ENCODE measurements at regions not wholly inside any gene's neighbourhood (a gene's known extent, or its start where the extent isn't known, plus 50 kb on each side); places are given as distances from the start of the nearest gene placed in this dataset.

GRCh38 chr14:71607056-71607455, 325.2 kb upstream of the RGS6 start:
- Histone ChIP-seq H3K4me3 (no peak overlapping the region), H3K36me3 (no peaks in the 10 kb centered on the region), H3K27me3 (replicated peaks; ENCODE audit: insufficient read depth) (no peaks in the 10 kb centered on the region), H3K4me1 (replicated peaks) (no peaks in the 10 kb centered on the region), H3K27ac (no peak overlapping the region), H3K9me3 (no peaks in the 10 kb centered on the region)
- WGBS: 64% methylated on average over 3 of the region's 3 CpGs
- DNase-seq (ENCODE audit: low spot score): no peak
- no peak for TF ChIP-seq CTCF (IDR thresholded peaks at IDR 0.05)
- no peak for TF ChIP-seq POLR2AphosphoS5 (IDR thresholded peaks at IDR 0.05)
- intact Hi-C loops (cut with DNase I): no loop called here

- Histone ChIP-seq H3K4me1 (replicated peaks) (no peaks in the 10 kb centered on the region), H3K27ac (no peak overlapping the region), H3K27me3 (replicated peaks; ENCODE audit: insufficient read depth) (no peaks in the 10 kb centered on the region), H3K9me3 (no peaks in the 10 kb centered on the region), H3K4me3 (no peak overlapping the region), H3K36me3 (no peaks in the 10 kb centered on the region)
- DNase-seq (ENCODE audit: low spot score): no peak
- TF ChIP-seq CTCF (IDR thresholded peaks at IDR 0.05): no peak
- no peak for TF ChIP-seq POLR2A (IDR thresholded peaks at IDR 0.05)
- no peak for TF ChIP-seq POLR2AphosphoS5 (IDR thresholded peaks at IDR 0.05)
- intact Hi-C loops (cut with DNase I): no loop called here
Measured at GRCh38 chr14:71610149-71610548, 322.1 kb upstream of the RGS6 start.

- no peak for TF ChIP-seq CTCF (IDR thresholded peaks at IDR 0.05)
- no peak for TF ChIP-seq POLR2AphosphoS5 (IDR thresholded peaks at IDR 0.05)
- TF ChIP-seq POLR2A (IDR thresholded peaks at IDR 0.05): no peak
- no peaks in the 10 kb centered on the region for H3K9me3 ChIP-seq
- no peaks in the 10 kb centered on the region for H3K36me3 ChIP-seq
- H3K4me1 ChIP-seq (replicated peaks): no peaks in the 10 kb centered on the region
- WGBS: 88% methylated on average over 1 of the region's 1 CpG
- H3K4me3 ChIP-seq: no peak overlapping the region
- no peak overlapping the region for H3K27ac ChIP-seq
- intact Hi-C loops (cut with DNase I): no loop called here
- H3K27me3 ChIP-seq (replicated peaks; ENCODE audit: insufficient read depth): no peaks in the 10 kb centered on the region
- no peak for DNase-seq (ENCODE audit: low spot score)
Measured at GRCh38 chr14:71610797-71611196, 321.4 kb upstream of the RGS6 start.

GRCh38 chr14:71613168-71613567, 319.1 kb upstream of the RGS6 start:
- WGBS: 97% methylated on average over 1 of the region's 1 CpG
- TF ChIP-seq POLR2A (IDR thresholded peaks at IDR 0.05) (no peak), CTCF (IDR thresholded peaks at IDR 0.05) (no peak), POLR2AphosphoS5 (IDR thresholded peaks at IDR 0.05) (no peak)
- H3K27me3 ChIP-seq (replicated peaks; ENCODE audit: insufficient read depth): no peaks in the 10 kb centered on the region
- no peak overlapping the region for H3K27ac ChIP-seq
- H3K4me3 ChIP-seq: no peak overlapping the region
- H3K36me3 ChIP-seq: no peaks in the 10 kb centered on the region
- intact Hi-C loops (cut with DNase I): no loop called here
- no peak for DNase-seq (ENCODE audit: low spot score)
- H3K4me1 ChIP-seq (replicated peaks): no peaks in the 10 kb centered on the region
- H3K9me3 ChIP-seq: no peaks in the 10 kb centered on the region

- intact Hi-C loops (cut with DNase I): no loop called here
- TF ChIP-seq POLR2AphosphoS5 (IDR thresholded peaks at IDR 0.05) (no peak), CTCF (IDR thresholded peaks at IDR 0.05) (no peak), POLR2A (IDR thresholded peaks at IDR 0.05) (no peak)
Measured at GRCh38 chr14:71616013-71616412, 316.2 kb upstream of the RGS6 start.

More at GRCh38 chr14:71616013-71616412, 316.2 kb upstream of the RGS6 start:
- Histone ChIP-seq H3K4me3 (no peak overlapping the region), H3K27me3 (replicated peaks; ENCODE audit: insufficient read depth) (no peaks in the 10 kb centered on the region), H3K36me3 (no peaks in the 10 kb centered on the region), H3K9me3 (no peaks in the 10 kb centered on the region), H3K27ac (no peak overlapping the region), H3K4me1 (replicated peaks) (no peaks in the 10 kb centered on the region)
- whole genome bisulfite sequencing: 99% methylated on average over 2 of the region's 2 CpGs
- DNase-seq (ENCODE audit: low spot score): no peak

Measured in prostate gland (tissue), 2 donors.